NCI-H146 (cell line): ENCODE measurements at regions not wholly inside any gene's neighbourhood (a gene's known extent, or its start where the extent isn't known, plus 50 kb on each side); places are given as distances from the start of the nearest gene placed in this dataset.

ENCODE experiments used
- DNase-seq: peaks from one replicate; lab custom pipeline; 2025; lab: John Stamatoyannopoulos, UW

DNA sequence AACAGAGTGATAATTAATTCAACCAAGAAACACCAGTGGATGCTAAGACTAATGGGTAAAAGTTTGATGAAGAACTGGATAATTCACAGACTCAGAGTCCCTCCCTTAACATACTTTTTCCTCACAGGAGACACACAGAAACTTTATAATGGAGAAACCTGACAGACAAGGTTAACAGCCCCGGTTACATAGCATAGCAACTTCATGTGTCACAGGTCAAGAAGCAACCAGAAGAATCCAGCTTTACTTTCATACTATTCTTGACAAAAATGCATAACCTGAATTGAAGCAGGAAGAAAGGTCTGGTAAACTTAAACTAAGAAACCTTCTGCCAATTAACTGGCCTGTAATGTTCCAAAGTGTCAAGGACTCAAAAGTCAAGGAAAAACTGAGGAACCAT, 375.9 kb downstream of the RNF144B start:
- no peak for DNase-seq

DNA sequence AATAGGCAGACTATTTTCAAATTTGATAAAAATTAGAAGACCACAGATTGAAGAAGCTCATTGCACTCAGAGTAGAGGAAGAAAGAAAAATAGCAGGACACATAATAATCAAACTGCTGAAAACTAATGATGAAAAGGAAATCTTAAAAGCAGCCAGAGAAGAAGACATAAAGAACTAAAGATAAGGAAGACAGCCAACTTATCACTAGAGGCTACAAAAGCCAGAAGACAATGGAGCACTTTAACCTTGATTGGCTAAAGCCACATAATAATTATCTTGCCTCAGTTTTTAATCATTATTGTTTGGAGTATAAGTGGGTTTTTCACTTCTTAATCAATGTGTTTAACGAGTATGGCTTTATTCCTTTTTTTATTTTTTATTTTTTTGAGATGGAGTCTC, 397.6 kb downstream of the RNF144B start:
- no peak for DNase-seq

DNA sequence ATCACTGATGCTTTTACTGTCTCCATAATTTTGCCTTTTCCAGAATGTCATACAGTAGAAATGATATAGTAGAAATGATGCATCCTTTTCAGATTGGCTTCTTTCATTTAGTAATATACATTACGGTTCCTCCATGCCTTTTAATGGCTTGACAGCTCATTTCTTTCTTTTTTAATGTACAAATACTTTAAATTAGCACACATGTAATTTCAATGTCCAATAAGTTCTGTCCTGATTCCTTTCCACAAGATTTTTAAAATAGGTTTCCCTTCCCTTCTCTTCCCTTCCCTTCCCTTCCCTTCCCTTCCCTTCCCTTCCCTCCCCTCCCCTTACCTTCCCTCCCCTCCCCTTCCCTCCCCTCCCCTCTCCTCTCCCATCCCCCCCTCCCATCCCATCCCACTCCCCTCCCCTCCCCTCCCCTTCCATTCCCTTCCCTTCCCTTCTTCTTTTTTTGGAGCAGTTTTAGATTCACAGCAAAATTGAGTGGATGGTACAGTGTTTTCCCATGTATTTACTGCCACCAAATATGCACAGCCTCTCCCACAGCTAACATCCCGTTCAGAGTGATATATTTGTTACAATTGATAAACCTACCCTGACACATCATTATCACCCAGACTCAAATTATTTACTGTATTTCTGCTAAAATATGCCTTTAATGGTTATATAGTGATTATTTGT, 398.8 kb downstream of the RNF144B start:
- no peak for DNase-seq

DNA sequence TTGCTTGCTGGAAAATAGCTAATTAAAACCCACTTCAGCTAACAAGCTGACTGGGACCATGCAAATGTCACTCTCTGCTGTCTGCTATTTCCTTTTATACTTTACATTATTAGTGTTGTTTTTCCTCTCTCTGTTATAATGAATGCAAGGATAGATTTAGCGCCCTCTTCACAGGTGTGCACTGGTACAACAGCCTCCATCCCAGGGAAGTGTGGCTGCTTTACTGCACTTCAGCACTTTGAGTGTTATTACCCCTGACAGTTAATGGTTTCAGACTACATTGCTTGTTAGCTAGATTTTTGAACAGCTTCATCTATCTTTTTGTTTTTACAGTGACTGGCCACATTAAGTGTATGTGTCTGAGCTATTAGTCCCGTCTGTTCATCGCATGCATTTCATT, 405.7 kb downstream of the RNF144B start:
- DNase-seq = no peak

DNA sequence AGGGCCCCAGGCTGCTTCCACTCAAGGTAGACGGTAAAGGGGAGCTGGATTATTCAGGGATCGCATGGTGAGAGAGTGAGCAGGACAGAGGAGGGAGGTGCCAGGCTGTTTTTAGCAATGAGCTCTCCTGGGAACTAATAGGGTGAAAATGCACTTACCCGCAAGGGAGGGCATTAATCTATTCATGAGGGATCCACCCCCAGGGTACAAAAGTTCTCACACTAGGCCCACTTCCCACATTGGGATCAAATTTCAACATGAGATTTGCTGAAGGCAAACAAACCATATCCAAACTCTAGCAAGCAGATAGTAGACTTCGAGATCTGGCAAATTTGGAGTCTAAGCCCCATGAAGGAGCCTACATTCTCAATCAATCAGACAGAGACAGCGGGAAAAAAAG, 408.6 kb downstream of the RNF144B start:
- DNase-seq = no peak

DNA sequence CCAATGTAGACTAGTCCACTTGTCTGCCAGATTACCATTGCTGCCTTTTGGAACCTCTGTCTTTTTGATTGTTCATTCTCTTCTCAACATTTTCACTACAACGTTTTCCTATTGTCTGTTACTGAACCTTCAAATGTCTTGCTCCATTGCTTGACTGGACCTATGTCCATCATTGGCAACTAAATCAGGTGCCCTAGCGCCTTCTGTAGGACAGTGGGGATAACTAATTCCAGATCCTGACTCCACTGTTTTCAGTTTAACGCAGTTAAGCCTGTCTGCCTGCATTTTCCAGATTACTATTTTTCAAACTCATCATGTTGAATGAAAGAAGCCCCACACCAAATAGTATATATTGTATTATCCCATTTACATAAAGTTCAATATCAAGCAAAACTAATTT, 433.6 kb downstream of the RNF144B start:
- DNase-seq = no peak

DNA sequence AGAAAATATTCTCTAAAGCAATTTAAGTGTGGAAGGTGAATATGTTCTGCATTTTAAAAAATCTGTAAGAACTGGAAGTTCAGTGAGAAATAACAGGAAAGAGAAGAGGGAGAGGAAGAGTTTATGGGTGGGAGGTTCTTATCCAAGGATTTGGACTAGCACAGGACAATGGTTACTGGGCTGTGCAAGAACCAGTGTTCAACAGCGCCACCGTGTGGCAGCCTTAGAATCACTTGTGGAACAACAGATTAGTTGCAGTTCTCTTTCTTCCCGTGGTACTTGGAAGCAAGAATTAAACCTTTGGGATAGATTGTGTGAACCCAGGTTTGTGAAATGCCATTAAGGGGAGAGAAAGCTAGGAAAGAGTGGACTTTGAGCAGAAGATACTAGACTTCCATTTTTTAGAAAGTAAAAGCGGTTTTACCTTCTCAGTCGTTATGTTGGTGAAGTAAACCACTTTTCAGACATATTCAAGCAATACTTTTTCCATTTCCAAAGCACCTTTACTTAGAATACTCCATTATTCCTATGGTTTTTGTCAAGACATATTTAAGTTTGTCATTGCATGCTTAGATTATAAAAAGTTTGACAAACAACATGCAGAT, 436.7 kb downstream of the RNF144B start:
- no peak for DNase-seq

DNA sequence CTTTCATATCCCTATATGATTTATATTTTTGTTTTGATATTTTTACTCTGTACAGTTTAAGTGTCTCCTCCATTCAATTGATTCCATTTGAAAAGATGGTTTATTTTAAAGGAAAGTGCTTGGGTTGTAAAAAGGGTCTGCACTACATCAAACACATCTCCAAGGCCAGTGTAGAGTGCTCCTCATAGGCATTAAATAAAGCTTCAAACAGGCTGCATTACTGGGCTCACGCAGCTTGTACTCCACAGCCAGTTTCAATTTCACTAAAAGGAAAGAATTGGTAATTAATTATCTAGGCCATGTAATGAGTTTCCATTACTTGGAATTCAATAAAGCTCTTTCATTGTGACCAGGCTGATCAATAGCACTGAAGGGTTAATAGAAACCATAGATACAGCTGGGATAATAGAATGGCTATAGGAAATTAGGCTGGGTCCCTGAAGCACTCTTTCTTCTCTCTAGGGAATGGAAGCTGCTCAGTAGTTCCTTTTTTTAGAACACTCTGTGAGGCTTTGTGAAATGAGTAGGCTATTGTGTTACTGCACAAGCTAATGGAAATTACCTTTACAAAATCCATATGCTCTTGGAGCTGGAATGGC, 442.2 kb downstream of the RNF144B start:
- DNase-seq = no peak

DNA sequence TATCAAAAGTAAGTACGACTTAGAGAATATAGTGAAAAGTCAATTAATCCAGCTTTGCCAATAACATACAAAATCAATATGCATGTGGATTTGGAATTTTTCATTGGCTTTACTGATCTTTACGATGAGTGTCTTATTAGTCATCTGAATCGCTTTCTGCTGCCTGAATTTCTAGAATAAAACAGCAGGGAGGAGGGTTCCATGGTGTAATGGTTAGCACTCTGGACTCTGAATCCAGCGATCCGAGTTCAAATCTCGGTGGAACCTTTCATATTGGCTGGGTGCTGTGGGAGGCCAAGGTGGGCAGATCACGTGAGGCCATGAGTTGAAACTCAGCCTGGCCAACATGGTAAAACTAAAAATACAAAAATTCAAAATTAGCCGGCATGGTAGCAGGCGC, 448.8 kb downstream of the RNF144B start:
- no peak for DNase-seq

DNA sequence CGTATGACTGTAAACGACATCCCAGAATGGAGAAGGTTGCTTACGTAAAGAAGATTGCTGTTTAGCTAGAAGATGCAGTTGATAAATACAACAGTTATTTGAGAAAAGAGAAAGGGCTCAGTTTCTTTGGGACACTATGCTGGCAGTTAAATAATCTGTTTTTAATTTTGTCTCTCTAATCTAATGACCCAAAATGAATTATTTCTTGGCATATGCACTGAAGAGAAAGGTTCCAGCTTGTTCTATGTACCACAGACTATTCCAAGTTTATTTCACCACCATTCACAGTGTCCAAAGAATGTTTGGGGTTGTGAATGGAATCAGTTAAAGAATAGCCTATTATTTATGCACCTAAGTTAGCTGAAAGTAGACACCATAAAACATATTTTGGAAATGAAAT, 449.9 kb downstream of the RNF144B start:
- no peak for DNase-seq

DNA sequence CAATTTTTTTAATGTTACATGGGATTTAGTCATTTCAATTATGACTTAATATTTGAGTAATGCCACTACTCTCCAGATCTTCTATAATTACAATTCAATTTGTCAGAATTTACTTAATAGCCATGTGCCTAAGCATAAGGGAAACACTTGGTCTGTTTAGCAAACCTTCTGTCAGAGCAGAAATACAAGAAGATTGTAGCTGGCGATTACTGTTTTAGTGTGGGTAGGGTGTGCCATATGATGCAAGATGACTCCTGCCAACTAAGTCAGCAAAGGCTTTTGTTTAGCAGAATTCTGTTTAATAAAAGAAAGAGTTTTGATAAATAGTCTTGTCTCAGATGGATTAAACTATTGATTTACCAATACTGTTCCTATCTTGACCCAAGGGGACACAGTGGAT, 455.4 kb downstream of the RNF144B start:
- no peak for DNase-seq

DNA sequence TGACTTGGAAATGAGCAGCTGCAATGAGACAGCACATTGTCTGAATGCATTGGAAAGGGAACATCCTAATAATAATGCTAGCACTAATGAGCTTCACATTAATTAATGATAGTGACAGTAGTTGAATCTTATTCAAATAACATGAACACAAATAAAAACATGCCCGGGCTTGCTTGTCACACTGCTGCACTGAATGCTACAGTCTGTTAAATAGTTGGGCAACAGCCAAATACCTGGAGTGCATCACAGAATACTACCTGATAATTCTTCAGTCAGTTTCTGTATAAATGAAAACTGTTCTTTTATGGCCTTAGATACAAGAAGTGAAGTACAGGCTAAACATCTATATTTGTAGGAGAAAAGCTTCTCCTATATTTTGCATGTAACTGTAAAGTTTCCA, 458.7 kb downstream of the RNF144B start:
- DNase-seq = peak; percentile 60

DNA sequence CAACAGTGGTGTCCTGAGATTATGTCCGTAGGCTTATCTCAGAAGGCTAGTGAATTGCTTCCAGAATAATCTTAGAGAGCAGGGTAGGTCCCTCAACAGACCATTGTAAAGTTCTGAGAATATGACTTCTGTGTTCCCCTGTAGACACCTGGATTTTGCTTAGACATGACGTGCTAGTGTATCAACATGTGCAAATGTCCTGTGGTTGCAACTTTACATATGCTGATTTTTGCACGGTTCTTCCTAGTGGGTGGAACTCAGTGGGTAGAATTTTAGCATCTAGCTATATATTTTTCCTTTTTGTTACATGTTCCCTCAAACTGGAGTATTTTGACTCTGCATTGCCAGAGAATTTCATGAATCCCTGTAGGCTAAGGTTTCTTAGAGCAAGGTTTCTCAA, 459.2 kb downstream of the RNF144B start:
- DNase-seq = no peak

DNA sequence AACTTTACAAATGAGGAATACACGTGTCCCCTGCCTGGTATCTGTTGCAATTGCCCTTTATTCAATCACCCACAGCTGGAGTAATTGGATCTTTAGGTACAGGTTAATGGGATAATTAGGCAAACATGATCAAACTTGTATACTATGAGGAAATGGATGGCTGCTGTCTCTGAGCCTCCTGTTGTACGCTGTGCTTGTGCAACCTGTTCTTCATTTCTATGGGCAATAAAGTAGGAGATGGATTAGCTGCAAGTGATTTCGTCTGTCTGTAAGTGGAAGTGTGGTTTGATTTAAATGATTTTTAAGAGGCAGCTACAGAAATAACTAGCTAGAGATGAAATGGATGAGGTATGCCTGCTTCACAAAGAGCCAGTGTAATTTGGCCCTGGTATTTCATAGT, 474.1 kb downstream of the RNF144B start:
- peak; percentile 90 for DNase-seq

DNA sequence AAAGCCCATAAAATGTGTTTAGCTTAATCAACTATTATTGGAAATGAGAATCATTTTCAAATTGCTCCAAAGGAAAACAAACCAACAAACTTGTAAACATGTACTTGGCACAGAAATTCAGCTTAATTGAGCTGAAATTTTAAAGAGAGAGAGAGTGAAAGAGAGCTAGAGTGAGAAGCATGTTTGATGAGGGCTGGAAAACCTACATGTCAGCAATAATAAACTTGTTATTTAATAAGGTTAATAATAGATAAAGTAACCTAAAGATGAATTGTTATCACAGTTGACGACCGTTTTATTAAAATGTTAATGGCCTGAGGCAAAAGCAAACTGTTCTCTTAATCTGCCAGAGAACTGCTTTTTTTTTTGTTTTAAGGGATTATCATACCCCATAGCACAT, 496.1 kb downstream of the RNF144B start:
- no peak for DNase-seq

DNA sequence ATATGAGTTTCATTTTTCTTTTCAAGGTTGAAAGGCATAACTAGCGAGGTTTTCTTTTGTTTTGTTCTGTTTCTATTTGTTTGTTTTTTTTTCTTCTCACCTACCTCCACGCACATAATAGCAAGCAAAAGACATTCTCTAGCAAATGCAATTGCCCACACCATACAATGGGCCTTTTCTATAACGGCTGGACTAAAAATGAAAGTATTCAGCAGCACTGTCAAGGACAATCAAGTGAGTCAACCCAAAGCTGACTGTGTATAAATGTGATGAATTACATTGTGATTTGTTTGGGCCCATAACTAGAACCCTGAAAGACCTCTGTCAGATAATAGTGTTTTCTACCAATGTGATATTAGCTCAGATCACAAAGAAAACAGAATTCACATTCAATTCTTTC, 496.7 kb downstream of the RNF144B start:
- no peak for DNase-seq

DNA sequence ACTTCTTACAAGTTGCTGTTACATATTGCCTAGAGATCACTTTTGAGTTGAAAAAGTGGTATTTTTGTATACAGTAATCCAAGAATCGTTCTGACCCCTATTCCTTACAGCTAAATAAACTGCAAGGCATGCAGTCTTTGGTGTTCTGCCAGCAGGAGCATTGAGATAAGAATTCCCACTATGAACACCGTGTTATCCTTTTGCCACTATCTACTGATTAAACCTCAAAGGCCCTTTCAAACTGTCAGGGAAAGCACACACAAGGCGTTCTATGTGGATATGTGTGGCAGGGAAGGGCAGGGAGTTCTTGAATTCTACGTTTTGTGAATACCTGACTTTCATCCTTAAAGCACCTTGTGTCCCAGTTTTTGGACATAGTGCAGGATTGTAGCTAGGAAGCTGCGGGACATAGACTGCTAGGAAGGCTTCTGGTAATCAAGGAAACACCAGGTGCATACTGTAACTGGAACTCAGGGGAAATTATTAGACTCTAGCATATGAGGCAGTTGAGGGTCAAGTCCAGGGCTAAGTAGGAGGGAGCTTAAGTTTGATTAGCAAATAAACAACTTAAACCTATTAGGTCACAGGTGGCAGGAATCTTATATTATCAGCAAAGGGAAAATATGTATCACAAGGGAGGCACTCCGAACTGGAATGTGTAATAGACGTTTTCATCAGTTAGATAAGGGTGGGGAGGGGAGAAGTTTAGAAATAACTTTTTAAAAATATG, 506.6 kb downstream of the RNF144B start:
- peak; percentile 38 for DNase-seq

DNA sequence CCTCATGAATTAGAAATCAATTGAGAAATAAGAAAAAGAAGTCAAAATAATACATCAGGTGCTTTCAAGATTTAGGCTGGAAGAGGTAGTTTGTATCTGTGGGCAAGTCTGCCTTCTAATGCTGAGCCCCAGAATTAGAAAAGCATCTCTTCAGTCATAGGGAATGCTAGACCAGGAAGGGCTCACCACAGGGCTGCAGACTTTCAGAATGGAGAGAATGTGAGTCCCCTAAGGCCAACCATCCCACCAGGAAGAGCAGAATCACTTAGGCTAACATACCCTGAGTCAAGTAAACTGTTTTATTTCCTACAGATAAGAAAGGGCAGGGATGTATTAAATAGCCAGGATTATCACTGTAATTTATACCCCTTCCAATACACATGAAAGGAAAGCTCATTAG, 510.2 kb downstream of the RNF144B start:
- DNase-seq = peak; percentile 6

DNA sequence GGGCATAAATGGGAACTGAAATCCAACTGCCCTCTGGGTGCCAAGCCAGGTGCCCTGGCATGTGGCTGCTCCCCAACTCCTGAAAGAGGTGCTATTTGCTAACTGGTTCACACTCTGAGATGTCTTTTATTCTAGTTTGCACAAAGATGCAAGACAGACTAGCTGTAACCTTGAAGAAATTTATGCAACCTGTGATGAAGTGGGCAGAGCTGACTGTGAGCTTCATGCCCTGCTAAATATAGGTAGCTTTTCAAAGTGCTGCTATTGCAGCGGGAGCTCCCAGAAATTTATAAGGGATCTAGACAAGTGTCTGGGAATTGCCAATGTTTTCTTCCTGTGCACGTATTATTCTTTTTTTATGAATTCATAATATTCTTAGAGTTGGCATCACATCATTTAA, 517.5 kb downstream of the RNF144B start:
- no peak for DNase-seq

DNA sequence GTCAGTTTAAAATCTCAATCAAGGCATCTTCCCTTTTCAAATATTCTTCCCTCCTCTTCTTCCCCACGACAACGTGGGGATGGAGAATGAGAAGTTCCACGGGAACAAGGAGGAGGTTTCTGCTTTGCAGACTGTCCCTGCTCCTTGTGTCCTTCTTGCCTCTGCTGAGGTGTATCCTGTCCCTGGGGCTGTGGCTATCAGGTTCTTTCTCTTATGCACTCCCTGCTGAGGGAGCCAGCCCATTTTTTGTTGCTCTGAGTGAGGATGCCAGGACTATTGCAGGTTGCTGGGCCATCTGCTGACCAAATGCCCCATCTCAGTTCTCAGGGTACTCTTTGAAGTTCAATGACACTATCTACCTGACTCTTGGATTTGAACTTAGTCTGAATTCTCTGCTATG, 533.6 kb downstream of the RNF144B start:
- peak; percentile 62 for DNase-seq

DNA sequence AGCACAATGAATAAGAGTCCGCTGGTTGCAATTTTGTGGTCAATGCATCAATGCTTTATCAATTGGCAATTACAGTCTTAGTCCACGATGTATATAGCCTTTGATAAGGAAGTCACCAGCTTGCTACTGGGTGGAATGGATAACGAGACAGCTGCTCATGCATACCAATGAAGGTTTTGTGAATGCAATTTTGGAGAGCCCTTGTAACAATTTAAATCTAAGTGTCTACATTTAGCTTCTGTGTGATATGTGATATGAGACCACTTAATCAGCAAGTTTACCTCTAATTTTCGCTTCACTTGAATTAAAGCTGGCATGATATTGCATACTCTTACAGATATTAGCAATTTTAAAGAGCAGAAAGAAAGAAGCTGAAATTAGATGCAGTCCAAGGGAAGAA, 543.9 kb downstream of the RNF144B start:
- no peak for DNase-seq

DNA sequence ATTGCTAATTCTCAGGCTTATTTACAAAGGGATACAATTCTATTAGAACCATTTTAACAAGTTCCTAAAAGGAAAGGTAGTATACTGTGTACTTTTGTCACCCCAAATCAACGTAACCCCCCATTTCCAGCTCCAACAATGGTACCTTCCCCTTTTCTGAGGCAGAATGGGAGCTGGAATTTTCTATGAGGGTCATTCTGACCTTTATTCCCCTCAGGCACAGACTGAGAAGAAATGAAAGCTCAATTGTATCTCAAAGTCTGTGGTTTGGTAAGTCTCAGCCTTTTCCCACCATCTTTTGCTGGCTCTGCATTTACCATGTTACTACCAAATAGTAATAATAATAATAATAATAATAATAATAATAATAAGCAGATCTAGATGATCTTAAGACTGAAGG, 571.0 kb downstream of the RNF144B start:
- no peak for DNase-seq

DNA sequence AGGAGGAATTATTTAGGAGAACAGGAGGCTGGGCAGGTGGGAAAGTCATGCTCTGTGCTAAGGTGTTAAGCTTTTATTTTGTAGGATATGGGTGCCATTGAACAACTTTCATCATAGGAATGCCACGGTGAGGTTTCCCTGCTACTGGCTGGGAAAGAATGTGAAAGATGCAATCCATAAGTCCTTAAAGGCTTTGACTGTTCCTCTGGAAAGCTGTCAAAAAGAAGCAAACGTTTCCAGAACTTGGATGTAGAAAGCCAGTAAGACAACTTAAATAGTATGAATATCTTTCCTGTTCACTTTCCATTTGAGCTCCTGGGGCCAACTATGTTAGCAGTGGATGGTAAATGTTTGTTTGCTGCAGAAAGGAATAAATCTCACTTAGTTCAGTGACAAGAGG, 574.4 kb downstream of the RNF144B start:
- no peak for DNase-seq
